LNCaP clone FGC (cell line): ENCODE measurements at regions not wholly inside any gene's neighbourhood (a gene's known extent, or its start where the extent isn't known, plus 50 kb on each side); places are given as distances from the start of the nearest gene placed in this dataset.
"Not testable (repeated sequence)": the region's sequence is repeated elsewhere in the genome, so short reads cannot be mapped to it uniquely, and the experiment has no call there.

Experiments
- DNase-seq: peaks from one replicate; pipeline ENCODE4 v3.0.0-alpha.2; 2011; ENCODE audit warnings: low read depth
- H3K4me3 ChIP-seq: 2 replicates; pipeline ENCODE4 v1.5.1; 2011; ENCODE audit warnings: mild to moderate bottlenecking, low read depth, low read length, control low read depth
- CTCF ChIP-seq: IDR thresholded peaks from 2 replicates; pipeline ENCODE4 v1.5.1; 2012; ENCODE audit warnings: mild to moderate bottlenecking; ENCODE audit not compliant: control insufficient read depth, insufficient read depth; ENCODE audit errors: extremely low read depth

DNA sequence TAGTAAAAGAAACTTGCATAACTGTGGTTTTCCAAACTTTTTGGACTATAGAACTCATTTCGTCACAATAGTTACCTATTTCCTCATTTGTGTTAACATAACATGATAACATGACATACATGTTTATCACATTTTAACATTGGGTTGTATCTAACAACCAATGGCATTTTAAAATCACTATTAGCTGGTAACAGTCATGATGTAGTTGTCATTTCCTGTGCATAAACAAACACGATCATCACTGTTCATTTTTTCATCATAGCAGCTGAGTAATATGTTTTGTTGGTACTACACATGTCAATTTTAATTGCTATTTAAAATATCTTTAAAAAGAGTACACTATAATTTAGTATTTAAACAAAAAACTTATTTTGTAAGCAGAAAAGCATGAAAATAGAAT, 402.4 kb downstream of the SATB2 start:
- DNase-seq: no peak
- H3K4me3 ChIP-seq: no peak overlapping the region
- TF ChIP-seq CTCF: no peak

DNA sequence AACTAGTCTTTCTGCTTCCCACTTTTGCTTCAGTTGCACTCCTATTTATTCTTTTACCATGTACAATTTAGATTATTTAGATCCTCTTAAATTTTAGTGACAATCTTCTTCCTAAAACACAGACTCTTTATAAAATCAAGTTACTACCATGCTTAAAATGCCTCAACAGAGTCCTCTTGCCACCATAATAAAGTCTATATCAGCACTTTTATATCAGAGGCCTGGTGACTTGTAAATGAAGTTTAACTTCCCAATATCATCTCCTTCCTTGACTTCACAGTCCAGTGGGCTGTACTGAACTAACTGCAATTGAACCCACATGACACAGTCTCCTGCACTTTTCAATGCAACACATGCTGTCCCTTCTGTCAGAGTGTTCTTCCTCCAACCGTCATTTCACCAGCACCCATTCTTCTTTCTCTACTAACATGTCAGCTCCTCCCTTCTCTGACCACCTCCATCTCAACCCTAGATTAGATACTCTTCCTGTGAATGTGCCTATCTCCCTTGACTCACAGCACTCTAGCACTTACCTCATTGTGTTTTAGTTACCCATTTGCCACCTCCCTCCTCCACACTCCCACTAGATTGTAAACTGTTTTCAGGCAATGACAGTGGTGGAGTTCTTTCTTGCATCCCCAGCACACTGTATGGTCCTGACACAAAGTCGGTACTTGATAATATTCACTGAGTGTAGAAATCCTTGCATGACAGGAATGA, 414.9 kb downstream of the SATB2 start:
- no peak overlapping the region for H3K4me3 ChIP-seq
- no peak for TF ChIP-seq CTCF
- DNase-seq: no peak

DNA sequence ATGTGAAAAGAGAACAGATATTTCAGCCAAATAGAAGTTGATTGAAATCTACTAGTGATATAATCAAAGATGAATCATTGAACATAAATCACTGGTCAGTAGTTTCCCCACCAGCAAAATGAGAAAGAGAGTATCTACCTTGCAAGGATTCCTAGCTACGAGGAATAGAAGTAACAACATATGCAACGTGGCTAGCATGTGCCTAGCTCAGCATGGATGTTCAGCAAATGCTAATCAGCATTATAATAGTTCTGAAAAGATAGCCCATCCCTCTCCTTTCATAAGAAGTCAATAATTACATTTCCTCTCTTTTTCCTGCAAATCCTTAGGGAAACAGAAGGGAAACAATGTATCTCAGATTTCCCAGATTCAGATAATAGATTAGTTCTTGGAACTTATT, 417.2 kb downstream of the SATB2 start:
- H3K4me3 ChIP-seq: no peak overlapping the region
- no peak for DNase-seq
- no peak for TF ChIP-seq CTCF

DNA sequence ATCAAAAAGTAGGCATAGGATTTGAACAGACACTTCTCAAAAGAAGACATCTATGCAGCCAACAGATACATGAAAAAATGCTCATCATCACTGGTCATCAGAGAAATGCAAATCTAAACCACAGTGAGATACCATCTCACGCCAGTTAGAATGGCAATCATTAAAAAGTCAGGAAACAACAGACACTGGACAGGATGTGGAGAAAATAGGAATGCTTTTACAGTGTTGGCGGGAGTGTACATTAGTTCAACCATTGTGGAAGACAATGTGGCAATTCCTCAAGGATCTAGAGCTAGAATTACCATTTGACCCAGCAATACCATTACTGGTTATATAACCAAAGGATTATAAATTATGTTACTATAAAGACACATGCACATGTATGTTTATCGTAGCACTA, 424.0 kb downstream of the SATB2 start:
- not testable (repeated sequence) for DNase-seq, H3K4me3 ChIP-seq

DNA sequence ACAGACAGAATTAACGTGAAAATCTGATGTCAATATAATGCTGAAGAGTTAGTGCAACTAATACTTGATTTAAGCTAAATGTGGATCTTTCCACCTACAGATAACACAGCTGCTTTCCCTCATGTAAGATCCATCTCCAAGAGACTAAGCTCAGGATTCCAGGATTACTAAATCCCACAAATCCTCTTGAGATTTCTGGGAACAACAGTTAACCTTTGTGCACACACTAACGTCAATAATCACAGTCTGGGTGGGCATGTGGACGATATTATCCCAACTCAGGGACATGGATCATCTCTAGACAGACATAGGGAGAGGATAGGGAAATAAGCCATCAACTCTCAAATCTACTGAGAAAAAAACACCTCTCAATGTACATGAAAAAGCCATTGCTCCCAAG, 432.6 kb downstream of the SATB2 start:
- DNase-seq: no peak
- H3K4me3 ChIP-seq: no peak overlapping the region
- no peak for TF ChIP-seq CTCF

DNA sequence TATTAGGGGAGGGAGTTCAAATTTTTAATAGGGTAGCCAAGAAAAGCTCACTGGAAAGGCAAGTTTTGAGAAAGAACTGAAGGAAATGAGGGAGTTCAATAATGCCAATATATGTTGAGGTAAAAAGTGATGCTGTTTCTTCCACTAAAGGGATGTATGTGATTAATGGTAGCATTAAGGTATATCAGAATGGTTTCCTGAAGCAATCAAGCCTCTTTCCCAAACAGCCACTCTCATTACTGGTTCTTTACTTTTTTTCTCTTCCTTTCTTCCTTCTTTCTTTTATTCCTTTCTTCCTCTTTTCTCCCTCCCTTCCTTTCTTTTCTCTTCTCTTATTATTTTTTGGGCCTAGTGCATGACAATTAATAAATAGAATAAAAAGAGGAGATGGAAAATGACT, 433.5 kb downstream of the SATB2 start:
- no peak overlapping the region for H3K4me3 ChIP-seq
- TF ChIP-seq CTCF: no peak
- no peak for DNase-seq

DNA sequence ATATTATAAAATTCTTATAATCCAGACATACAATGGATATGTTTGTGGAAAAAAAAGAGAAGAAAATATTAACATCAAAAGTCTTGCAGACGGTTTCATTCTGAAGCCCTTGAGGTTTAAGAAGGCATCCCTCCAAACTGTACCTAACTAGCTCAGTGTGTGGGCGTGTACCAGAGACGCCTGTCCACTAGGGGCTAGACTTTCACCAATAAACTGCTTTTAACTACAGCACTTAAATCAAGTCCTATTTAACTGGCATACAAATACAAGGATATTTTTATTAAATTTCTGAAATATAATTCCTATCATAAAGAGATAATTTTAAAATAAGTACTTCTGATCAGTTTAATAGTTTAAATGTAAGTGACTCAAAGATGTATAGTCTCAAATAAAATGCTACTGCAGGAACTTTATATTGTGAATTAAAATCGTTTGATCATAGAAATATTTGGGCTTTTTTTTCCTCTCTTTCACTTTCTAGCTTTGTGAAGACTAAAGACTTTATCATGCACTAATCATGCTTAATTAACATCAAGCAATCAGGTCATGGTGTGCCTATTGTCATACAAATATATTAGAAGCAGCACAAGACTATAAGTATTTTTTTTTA, 437.7 kb downstream of the SATB2 start:
- TF ChIP-seq CTCF: peak; percentile 68
- DNase-seq: peak; percentile 6
- H3K4me3 ChIP-seq: no peak overlapping the region
